ENCODE measurements at regions not wholly inside any gene's neighbourhood (a gene's known extent, or its start where the extent isn't known, plus 50 kb on each side); places are given as distances from the start of the nearest gene placed in this dataset.

DNA sequence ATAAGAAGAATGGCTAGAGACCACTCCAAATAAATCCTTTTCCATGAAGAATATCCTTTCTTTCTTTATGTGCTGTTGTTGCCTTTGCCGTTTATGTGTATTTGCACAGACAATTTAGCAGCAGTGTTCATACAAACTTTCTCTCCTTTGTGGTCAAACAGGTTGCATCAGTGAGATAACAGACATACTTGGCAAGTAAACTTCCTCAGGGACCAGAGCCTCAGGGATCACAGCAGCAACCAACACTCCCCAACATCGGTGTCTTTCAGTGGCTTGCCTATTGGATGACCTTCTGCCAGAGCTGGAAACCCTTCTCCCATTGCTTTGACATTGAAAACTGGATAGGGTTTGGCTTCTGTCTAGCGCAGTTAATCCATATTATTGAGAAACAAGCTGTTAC, 252.2 kb downstream of the BTG1 start:
- 90 to 97% (median 96%) methylated on average over 3 of the region's 3 CpGs for WGBS, 5 donors
- no peaks in the 10 kb centered on the region for H3K4me1 ChIP-seq
- H3K4me3 ChIP-seq, result no peak overlapping the region
- intact Hi-C loops (cut with DNase I; ENCODE audit: low total_unique reads), result no loop called here
- no peaks in the 10 kb centered on the region for H3K9me3 ChIP-seq
- H3K27ac ChIP-seq, result no peak overlapping the region
- peaks cover 0 to 5% (median 0%) of the 10 kb centered on the region in 7 donors for H3K27me3 ChIP-seq (replicated peaks in 1 of 7)
- DNase-seq, result no peak
- no peak for TF ChIP-seq POLR2A (IDR thresholded peaks at IDR 0.05)
- TF ChIP-seq POLR2AphosphoS5 (IDR thresholded peaks at IDR 0.05), result no peak
- TF ChIP-seq, protein P1, sequence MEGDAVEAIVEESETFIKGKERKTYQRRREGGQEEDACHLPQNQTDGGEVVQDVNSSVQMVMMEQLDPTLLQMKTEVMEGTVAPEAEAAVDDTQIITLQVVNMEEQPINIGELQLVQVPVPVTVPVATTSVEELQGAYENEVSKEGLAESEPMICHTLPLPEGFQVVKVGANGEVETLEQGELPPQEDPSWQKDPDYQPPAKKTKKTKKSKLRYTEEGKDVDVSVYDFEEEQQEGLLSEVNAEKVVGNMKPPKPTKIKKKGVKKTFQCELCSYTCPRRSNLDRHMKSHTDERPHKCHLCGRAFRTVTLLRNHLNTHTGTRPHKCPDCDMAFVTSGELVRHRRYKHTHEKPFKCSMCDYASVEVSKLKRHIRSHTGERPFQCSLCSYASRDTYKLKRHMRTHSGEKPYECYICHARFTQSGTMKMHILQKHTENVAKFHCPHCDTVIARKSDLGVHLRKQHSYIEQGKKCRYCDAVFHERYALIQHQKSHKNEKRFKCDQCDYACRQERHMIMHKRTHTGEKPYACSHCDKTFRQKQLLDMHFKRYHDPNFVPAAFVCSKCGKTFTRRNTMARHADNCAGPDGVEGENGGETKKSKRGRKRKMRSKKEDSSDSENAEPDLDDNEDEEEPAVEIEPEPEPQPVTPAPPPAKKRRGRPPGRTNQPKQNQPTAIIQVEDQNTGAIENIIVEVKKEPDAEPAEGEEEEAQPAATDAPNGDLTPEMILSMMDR (IDR thresholded peaks at IDR 0.05 in 8 of 11, conservative IDR thresholded peaks at IDR 0.05 in 3 of 11), result no peak
- H3K36me3 ChIP-seq, result no peaks in the 10 kb centered on the region

DNA sequence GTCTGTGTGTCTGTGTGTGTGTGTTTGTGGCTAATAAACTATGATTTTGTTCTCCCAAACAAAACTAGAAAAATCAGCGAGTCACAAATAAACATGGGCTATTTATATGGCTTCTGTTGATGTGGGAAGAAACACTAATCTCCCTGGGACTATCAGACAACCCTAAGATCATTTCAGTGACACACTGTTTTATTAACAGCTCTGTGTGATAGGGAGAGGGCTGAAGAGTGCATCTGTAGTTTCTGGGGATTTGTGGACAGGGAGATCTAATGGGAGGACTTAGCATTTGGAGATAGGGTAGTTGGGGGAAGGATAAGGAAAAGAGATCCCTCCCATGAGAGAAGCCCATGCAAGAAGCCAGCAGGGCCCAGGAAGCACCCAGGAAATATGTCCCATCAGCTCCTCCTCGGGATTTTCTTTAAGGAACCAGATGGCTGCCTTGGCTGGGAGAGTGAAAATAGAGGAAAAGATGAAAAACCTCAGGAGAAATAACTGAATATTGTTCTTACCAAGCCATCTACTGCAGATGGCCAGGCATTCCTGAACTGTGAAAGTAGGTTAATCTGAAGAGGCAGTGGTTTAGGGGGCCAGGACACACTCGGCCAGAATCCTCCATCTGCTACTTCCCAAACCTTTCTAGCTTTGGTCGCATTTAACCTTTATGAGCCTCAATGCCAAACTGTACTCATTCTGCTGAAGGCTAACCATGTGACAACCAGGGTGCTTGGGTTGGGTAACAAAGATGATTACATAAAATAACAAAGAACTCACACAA, 253.4 kb downstream of the BTG1 start:
- H3K36me3 ChIP-seq, result no peaks in the 10 kb centered on the region
- 71 to 89% (median 83%) methylated on average over 4 of the region's 4 CpGs for WGBS, 5 donors
- no peaks in the 10 kb centered on the region for H3K9me3 ChIP-seq
- H3K4me1 ChIP-seq, result no peaks in the 10 kb centered on the region
- no peak for TF ChIP-seq POLR2A (IDR thresholded peaks at IDR 0.05)
- no peak for TF ChIP-seq POLR2AphosphoS5 (IDR thresholded peaks at IDR 0.05)
- TF ChIP-seq, protein P1 (IDR thresholded peaks at IDR 0.05 in 8 of 11, conservative IDR thresholded peaks at IDR 0.05 in 3 of 11), result no peak
- no peak overlapping the region for H3K4me3 ChIP-seq
- intact Hi-C loops (cut with DNase I; ENCODE audit: low total_unique reads), result no loop called here
- DNase-seq, result no peak
- peaks cover 0 to 5% (median 0%) of the 10 kb centered on the region in 7 donors for H3K27me3 ChIP-seq (replicated peaks in 1 of 7)
- no peak overlapping the region for H3K27ac ChIP-seq

DNA sequence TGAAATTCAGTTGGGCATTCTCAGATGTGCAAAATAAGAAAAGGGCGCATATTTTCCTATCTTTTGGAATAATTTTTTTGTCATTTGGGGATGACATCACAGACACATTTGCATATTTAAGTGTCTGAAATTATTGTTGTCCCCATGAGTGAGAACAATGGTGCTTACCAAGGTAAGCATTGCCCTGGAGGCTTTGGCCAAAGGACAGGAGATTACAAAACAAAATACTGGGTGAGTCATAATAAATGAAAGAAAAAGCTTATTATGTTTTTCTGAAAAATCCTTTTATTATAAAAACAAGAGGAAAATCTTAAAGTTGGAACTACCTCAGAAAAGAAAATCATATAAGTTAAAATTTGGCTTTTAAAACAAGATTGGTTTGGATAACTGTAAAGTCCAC, 254.9 kb downstream of the BTG1 start:
- H3K4me3 ChIP-seq, result no peak overlapping the region
- no peak overlapping the region for H3K27ac ChIP-seq
- H3K36me3 ChIP-seq, result no peaks in the 10 kb centered on the region
- intact Hi-C loops (cut with DNase I; ENCODE audit: low total_unique reads), result no loop called here
- TF ChIP-seq POLR2AphosphoS5 (IDR thresholded peaks at IDR 0.05) (no peak), POLR2A (IDR thresholded peaks at IDR 0.05) (no peak)
- TF ChIP-seq, protein P1 (IDR thresholded peaks at IDR 0.05 in 8 of 11, conservative IDR thresholded peaks at IDR 0.05 in 3 of 11), result no peak
- no peaks in the 10 kb centered on the region for H3K4me1 ChIP-seq
- no peak for DNase-seq
- peaks cover 0 to 5% (median 0%) of the 10 kb centered on the region in 7 donors for H3K27me3 ChIP-seq (replicated peaks in 1 of 7)
- 92 to 100% (median 96%) methylated on average over 1 of the region's 1 CpG for WGBS, 5 donors
- no peaks in the 10 kb centered on the region for H3K9me3 ChIP-seq

DNA sequence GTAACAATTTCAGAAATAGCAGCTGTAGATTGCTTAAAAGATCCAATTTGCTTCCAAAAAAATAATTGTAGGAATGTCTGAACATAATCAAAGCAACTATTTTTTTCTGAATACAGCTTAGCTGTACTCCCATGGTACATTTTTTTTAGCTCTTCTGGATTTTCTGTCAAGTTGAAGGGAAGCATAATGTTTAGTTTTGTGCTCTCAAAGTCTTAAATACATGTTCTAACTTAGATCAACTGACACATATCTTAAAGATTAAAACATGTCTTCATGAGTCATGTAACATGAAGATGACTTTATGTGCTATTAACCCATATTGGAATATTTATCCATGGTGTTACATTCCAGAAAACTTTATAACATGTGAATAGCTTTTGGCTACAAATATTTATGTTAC, 255.7 kb downstream of the BTG1 start:
- H3K27me3 ChIP-seq (replicated peaks in 1 of 7), result peaks cover 0 to 5% (median 0%) of the 10 kb centered on the region in 7 donors
- no peaks in the 10 kb centered on the region for H3K9me3 ChIP-seq
- DNase-seq, result no peak
- H3K27ac ChIP-seq, result no peak overlapping the region
- H3K4me3 ChIP-seq, result no peak overlapping the region
- intact Hi-C loops (cut with DNase I; ENCODE audit: low total_unique reads), result no loop called here
- no peak for TF ChIP-seq POLR2AphosphoS5 (IDR thresholded peaks at IDR 0.05)
- TF ChIP-seq POLR2A (IDR thresholded peaks at IDR 0.05), result no peak
- TF ChIP-seq, protein P1 (IDR thresholded peaks at IDR 0.05 in 8 of 11, conservative IDR thresholded peaks at IDR 0.05 in 3 of 11), result no peak
- H3K36me3 ChIP-seq, result no peaks in the 10 kb centered on the region
- H3K4me1 ChIP-seq, result no peaks in the 10 kb centered on the region
